PC-3 (cell line): ENCODE measurements at regions not wholly inside any gene's neighbourhood (a gene's known extent, or its start where the extent isn't known, plus 50 kb on each side); places are given as distances from the start of the nearest gene placed in this dataset.
A peak's percentile ranks its signal among the peaks of the same experiment; 100 is the strongest.

ENCODE experiments used
- ATAC-seq: fragments of 200-7000 bp; cut with Tn5 transposase; 2 replicates; pipeline ENCODE4 v1.9.1; 2020; ENCODE audit warnings: mild to moderate bottlenecking, moderate library complexity
- BruUV-seq: library from RNA; stranded (reverse); fragments of 400-500 nt; replicated peaks from 2 replicates; lab custom pipeline; 2021; lab: Mats Ljungman, UMichigan
- CTCF ChIA-PET: fragments of 300-600 bp; sonication (Branson Sonifier 250); formaldehyde crosslinking; loops from one replicate; lab custom pipeline; 2022; ENCODE audit warnings: antibody characterized with exemption; lab: Charles Lee
- POLR2A ChIA-PET: fragments of 300-600 bp; sonication (Branson Sonifier 250); formaldehyde crosslinking; loops from one replicate; lab custom pipeline; 2022; ENCODE audit warnings: antibody characterized with exemption; ENCODE audit not compliant: unreplicated experiment; lab: Charles Lee
- DNase-seq: peaks from one replicate; pipeline ENCODE4 v3.0.0-alpha.2; 2015
- H2AFZ ChIP-seq: fragments of 300-600 bp; sonication (generic); 2 replicates; pipeline ENCODE4 v1.6.0; 2016; ENCODE audit warnings: antibody characterized with exemption, low read length
- H3F3A ChIP-seq: fragments of 300-600 bp; sonication (generic); one replicate; pipeline ENCODE4 v1.6.0; 2017; ENCODE audit warnings: antibody characterized with exemption, low read length, control low read depth, mild to moderate bottlenecking; ENCODE audit not compliant: unreplicated experiment
- H3K27ac ChIP-seq: fragments of 300-600 bp; sonication (generic); 2 replicates; pipeline ENCODE4 v1.5.1; 2016; ENCODE audit warnings: mild to moderate bottlenecking, low read length
- H3K27me3 ChIP-seq: fragments of 300-600 bp; sonication (generic); 2 replicates; pipeline ENCODE4 v1.6.1; 2016; ENCODE audit warnings: low read length, mixed read lengths
- H3K36me3 ChIP-seq: fragments of 300-600 bp; sonication (generic); 2 replicates; pipeline ENCODE4 v1.6.1; 2016; ENCODE audit warnings: low read depth, mixed run types, low read length, mixed read lengths
- H3K4me1 ChIP-seq: fragments of 300-600 bp; sonication (generic); 2 replicates; pipeline ENCODE4 v1.5.1; 2016; ENCODE audit warnings: low read length; ENCODE audit not compliant: insufficient read depth
- H3K4me2 ChIP-seq: fragments of 300-600 bp; sonication (generic); 2 replicates; pipeline ENCODE4 v1.6.0; 2016; ENCODE audit warnings: low read length
- H3K4me3 ChIP-seq: fragments of 300-600 bp; sonication (generic); 2 replicates; pipeline ENCODE4 v1.5.1; 2016; ENCODE audit warnings: mild to moderate bottlenecking, low read length, mixed read lengths
- H3K79me2 ChIP-seq: fragments of 300-600 bp; sonication (generic); 2 replicates; pipeline ENCODE4 v1.6.1; 2017; ENCODE audit warnings: low read length, mixed read lengths
- H3K9ac ChIP-seq: fragments of 300-600 bp; sonication (generic); 2 replicates; pipeline ENCODE4 v1.6.0; 2016; ENCODE audit warnings: mild to moderate bottlenecking, low read length
- H3K9me2 ChIP-seq: fragments of 300-600 bp; sonication (generic); replicated peaks from 2 replicates; pipeline ENCODE4 v1.6.1; 2016; ENCODE audit warnings: mixed run types, low read length, mixed read lengths
- H3K9me3 ChIP-seq: fragments of 300-600 bp; sonication (generic); 2 replicates; pipeline ENCODE4 v1.6.1; 2016; ENCODE audit warnings: low read length, mixed read lengths
- H4K20me1 ChIP-seq: fragments of 300-600 bp; sonication (generic); 2 replicates; pipeline ENCODE4 v1.6.1; 2016; ENCODE audit warnings: low read length, mixed read lengths
- EZH2 ChIP-seq: fragments of 300-600 bp; sonication (generic); IDR thresholded peaks from one replicate; pipeline ENCODE4 v1.6.1; 2017; ENCODE audit warnings: antibody characterized with exemption, mild to moderate bottlenecking, low read length; ENCODE audit not compliant: unreplicated experiment
- EZH2phosphoT487 ChIP-seq: fragments of 300-600 bp; sonication (generic); IDR thresholded peaks from 2 replicates; pipeline ENCODE4 v1.6.1; 2018; ENCODE audit warnings: mild to moderate bottlenecking, antibody characterized with exemption, low read length, borderline replicate concordance
- intact Hi-C: fragments of 100-400 bp; cut with micrococcal nuclease; formaldehyde crosslinking; loops from 2 replicates; pipeline ENCODE4 v1.9.0; 2023
- TF ChIP-seq, protein P1 (sequence below): fragments of 300-600 bp; sonication (generic); conservative IDR thresholded peaks from 2 replicates; pipeline ENCODE4 v1.5.1; 2017; ENCODE audit warnings: antibody characterized with exemption, low read depth, mild to moderate bottlenecking, low read length

DNA sequence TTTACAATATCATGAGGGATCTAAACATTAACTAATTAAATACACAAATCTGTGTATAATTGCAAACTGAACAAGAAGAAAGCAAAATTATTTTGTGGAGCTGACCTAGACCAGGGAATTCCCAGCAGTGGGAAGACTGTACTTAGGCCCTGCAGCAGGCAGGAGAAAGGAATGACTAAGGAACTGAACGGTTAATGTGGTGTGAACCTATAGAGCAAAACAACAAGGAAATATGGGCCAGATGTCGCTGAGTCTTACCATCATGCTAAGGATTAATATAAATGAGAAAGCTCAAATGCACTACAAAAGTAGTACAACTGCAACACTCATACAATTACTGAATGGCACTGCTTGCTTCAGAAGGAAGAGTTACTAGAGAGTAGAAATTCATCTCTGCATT is 120.3 kb upstream of the ATXN3L start:
- intact Hi-C loops: no loop called here
- Histone ChIP-seq H3K27ac (no peak overlapping the region), H3K9ac (no peak overlapping the region), H3K4me1 (no peaks in the 10 kb centered on the region), H3K9me2 (no peaks in the 10 kb centered on the region), H2AFZ (no peak overlapping the region), H3F3A (no peaks in the 10 kb centered on the region), H3K36me3 (no peaks in the 10 kb centered on the region), H3K79me2 (no peaks in the 10 kb centered on the region), H3K27me3 (no peaks in the 10 kb centered on the region), H3K4me3 (no peak overlapping the region), H3K9me3 (no peaks in the 10 kb centered on the region), H4K20me1 (no peaks in the 10 kb centered on the region), H3K4me2 (no peak overlapping the region)
- ChIA-PET CTCF (no interaction called here), POLR2A (no interaction called here)
- no peak for TF ChIP-seq EZH2
- TF ChIP-seq, protein P1, sequence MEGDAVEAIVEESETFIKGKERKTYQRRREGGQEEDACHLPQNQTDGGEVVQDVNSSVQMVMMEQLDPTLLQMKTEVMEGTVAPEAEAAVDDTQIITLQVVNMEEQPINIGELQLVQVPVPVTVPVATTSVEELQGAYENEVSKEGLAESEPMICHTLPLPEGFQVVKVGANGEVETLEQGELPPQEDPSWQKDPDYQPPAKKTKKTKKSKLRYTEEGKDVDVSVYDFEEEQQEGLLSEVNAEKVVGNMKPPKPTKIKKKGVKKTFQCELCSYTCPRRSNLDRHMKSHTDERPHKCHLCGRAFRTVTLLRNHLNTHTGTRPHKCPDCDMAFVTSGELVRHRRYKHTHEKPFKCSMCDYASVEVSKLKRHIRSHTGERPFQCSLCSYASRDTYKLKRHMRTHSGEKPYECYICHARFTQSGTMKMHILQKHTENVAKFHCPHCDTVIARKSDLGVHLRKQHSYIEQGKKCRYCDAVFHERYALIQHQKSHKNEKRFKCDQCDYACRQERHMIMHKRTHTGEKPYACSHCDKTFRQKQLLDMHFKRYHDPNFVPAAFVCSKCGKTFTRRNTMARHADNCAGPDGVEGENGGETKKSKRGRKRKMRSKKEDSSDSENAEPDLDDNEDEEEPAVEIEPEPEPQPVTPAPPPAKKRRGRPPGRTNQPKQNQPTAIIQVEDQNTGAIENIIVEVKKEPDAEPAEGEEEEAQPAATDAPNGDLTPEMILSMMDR: no peak
- no peak for TF ChIP-seq EZH2phosphoT487
- ATAC-seq (no peak), DNase-seq (no peak)
- no TSS peak for BruUV-seq

DNA sequence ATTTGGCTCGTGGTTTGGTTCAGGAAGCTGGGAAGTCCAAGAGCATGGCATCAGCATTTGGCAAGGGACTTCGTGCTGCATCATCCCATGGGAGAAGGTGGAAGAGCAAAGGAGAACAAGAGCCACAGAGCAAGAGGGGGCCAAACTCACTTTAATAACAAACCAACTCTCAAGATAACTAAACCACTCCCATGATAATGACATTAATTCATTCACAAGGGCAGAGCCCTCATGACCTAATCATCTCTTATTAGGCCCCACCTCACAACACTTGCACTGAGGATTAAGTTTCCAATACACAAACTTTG is 113.4 kb upstream of the ATXN3L start:
- Histone ChIP-seq H3K27ac (no peak overlapping the region; the same call in 1 of the 2 replicates), H3K36me3 (no peaks in the 10 kb centered on the region), H3K4me1 (peaks cover 23% of the 10 kb centered on the region), H3K79me2 (no peaks in the 10 kb centered on the region), H3K4me3 (no peak overlapping the region), H3K9me3 (no peaks in the 10 kb centered on the region), H3F3A (peaks cover 4% of the 10 kb centered on the region), H3K27me3 (no peaks in the 10 kb centered on the region), H2AFZ (no peak overlapping the region), H3K4me2 (no peak overlapping the region), H3K9ac (no peak overlapping the region), H3K9me2 (no peaks in the 10 kb centered on the region), H4K20me1 (no peaks in the 10 kb centered on the region)
- POLR2A ChIA-PET: no interaction called here
- DNase-seq (no peak), ATAC-seq (no peak)
- TF ChIP-seq, protein P1: no peak
- no peak for TF ChIP-seq EZH2phosphoT487
- no peak for TF ChIP-seq EZH2
- no TSS peak for BruUV-seq
- CTCF ChIA-PET: no interaction called here
- intact Hi-C loops: no loop called here

DNA sequence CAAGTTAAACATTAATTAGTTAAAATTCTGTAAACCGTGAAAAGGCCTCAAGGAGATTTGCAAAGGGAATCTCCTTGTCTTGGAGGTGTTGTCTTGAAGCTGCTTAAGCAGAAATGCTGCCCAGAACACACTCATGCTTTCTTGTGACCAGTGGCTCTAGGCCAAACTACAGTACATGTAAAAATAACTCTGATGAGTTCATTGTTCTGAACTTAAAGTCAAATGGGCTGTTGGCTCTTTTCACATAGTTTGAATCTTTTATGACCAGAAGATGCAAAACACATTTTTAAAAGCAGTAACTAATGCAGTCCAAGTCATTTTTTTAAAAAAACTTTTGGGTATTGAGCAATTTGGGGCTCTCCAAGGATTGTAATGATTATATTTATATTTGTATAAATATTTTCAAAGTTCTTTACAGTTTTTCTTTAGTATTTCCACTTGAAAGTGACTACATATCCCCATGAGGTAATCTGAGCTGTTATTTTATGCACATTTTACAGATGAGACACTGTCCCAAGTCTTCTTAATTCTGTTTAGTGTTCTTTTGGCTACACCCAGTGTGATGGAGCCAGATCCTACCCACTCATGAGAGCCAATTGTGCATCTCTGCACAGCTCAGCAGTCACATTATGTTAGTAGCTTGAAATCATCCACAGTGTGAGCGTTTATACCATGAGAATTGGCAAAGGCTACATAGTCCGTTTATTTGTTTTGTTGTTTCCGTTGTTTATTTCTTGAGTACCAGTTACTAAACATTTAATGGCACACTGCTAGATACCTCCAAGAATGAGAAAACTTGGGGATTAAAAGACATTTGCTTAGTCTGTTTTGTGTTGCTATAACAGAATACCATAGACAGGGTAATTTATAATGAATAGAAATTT is 112.8 kb upstream of the ATXN3L start:
- no peak overlapping the region for H3K4me2 ChIP-seq

More for the DNA sequence above, 112.8 kb upstream of the ATXN3L start:
- Histone ChIP-seq H3K4me1 (peaks cover 25% of the 10 kb centered on the region), H3K27ac (peak overlapping the region; percentile 36; the same call in 1 of the 2 replicates), H3K27me3 (no peaks in the 10 kb centered on the region), H4K20me1 (no peaks in the 10 kb centered on the region), H3K79me2 (no peaks in the 10 kb centered on the region), H2AFZ (no peak overlapping the region), H3K9ac (no peak overlapping the region), H3K36me3 (no peaks in the 10 kb centered on the region), H3F3A (peaks cover 4% of the 10 kb centered on the region), H3K4me3 (no peak overlapping the region), H3K9me2 (no peaks in the 10 kb centered on the region), H3K9me3 (no peaks in the 10 kb centered on the region)
- no TSS peak for BruUV-seq
- DNase-seq (peak; percentile 45), ATAC-seq (0 out of 2 replicates have a peak, but pooled peaks have one; percentile 9)
- TF ChIP-seq EZH2phosphoT487 (no peak), EZH2 (no peak)
- TF ChIP-seq, protein P1: no peak
- intact Hi-C loops: no loop called here
- CTCF ChIA-PET: no interaction called here
- POLR2A ChIA-PET: no interaction called here
